Spinal cord (tissue), 9 donors: ENCODE measurements at regions not wholly inside any gene's neighbourhood (a gene's known extent, or its start where the extent isn't known, plus 50 kb on each side); places are given as distances from the start of the nearest gene placed in this dataset.

ENCODE experiments used
- DNase-seq, 6 donors: peaks; one replicate each; pipeline versions ENCODE4 v3.0.0 to v3.0.0-alpha.2; 2013 to 2015; ENCODE audit warnings: low spot score in 6 of 6, low read depth in 4 of 6
- H3K27ac ChIP-seq: one replicate; pipeline ENCODE4 v1.5.1; 2013; ENCODE audit warnings: low read depth, low read length, control low read depth
- H3K27me3 ChIP-seq: one replicate; pipeline ENCODE4 v1.6.1; 2013; ENCODE audit warnings: low read length; ENCODE audit not compliant: control insufficient read depth, insufficient read depth
- H3K36me3 ChIP-seq: one replicate; pipeline ENCODE4 v1.6.1; 2013; ENCODE audit warnings: low read length; ENCODE audit not compliant: control insufficient read depth, insufficient read depth
- H3K4me1 ChIP-seq: one replicate; pipeline ENCODE4 v1.6.1; 2013; ENCODE audit warnings: low read length; ENCODE audit not compliant: control insufficient read depth, insufficient read depth
- H3K4me3 ChIP-seq: one replicate; pipeline ENCODE4 v1.5.1; 2013; ENCODE audit warnings: low read depth, low read length, control low read depth
- H3K9me3 ChIP-seq: one replicate; pipeline ENCODE4 v1.6.1; 2013; ENCODE audit warnings: low read length; ENCODE audit not compliant: control insufficient read depth, insufficient read depth
- WGBS: methylation state at CpG from one replicate; pipeline ENCODE4 v1.1.5; 2013; ENCODE audit warnings: missing lambda C conversion rate; ENCODE audit not compliant: insufficient coverage; 5-methylcytosine and 5-hydroxymethylcytosine counted together
- donor health status: healthy.

GRCh38 chr3:25226747-25227146 lies 201.3 kb upstream of the RARB start:
- Histone ChIP-seq H3K27ac (no peak overlapping the region), H3K36me3 (no peaks in the 10 kb centered on the region), H3K4me1 (no peaks in the 10 kb centered on the region), H3K27me3 (no peaks in the 10 kb centered on the region), H3K9me3 (no peaks in the 10 kb centered on the region), H3K4me3 (no peak overlapping the region)
- WGBS, result no CpG with 5 or more reads among the region's 1 CpG
- DNase-seq, result no peak

DNA sequence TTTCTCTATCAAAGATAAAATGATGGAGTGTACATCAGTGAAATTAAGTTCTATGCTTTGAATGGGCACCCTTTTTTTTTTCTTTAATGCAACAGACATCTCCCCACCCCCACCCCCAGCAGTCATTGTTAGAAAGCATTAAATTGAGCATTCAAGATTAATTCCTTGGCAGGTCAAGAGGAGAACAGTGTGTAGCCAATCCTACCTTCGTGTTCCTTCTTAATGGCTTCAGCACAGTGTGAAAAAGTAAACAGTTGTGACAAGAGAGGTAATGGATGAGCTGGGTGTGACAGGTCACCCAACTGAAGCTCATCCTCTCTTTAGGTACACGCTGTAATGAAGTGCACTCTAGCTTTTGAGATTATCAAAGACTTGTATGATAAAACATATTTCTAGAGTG lies 198.5 kb upstream of the RARB start:
- Histone ChIP-seq H3K9me3 (no peaks in the 10 kb centered on the region), H3K27ac (no peak overlapping the region), H3K27me3 (no peaks in the 10 kb centered on the region), H3K4me1 (no peaks in the 10 kb centered on the region), H3K4me3 (no peak overlapping the region), H3K36me3 (no peaks in the 10 kb centered on the region)
- DNase-seq, result no peak
- WGBS, result no CpG with 5 or more reads among the region's 2 CpGs

- H3K36me3 ChIP-seq, result no peaks in the 10 kb centered on the region
- no peak overlapping the region for H3K4me3 ChIP-seq
- no peaks in the 10 kb centered on the region for H3K4me1 ChIP-seq
- no CpG with 5 or more reads among the region's 1 CpG for WGBS
- no peak overlapping the region for H3K27ac ChIP-seq
- H3K27me3 ChIP-seq, result no peaks in the 10 kb centered on the region
- DNase-seq, result no peak
- H3K9me3 ChIP-seq, result no peaks in the 10 kb centered on the region
Observed at GRCh38 chr3:25235031-25235430, 193.0 kb upstream of the RARB start.

DNA sequence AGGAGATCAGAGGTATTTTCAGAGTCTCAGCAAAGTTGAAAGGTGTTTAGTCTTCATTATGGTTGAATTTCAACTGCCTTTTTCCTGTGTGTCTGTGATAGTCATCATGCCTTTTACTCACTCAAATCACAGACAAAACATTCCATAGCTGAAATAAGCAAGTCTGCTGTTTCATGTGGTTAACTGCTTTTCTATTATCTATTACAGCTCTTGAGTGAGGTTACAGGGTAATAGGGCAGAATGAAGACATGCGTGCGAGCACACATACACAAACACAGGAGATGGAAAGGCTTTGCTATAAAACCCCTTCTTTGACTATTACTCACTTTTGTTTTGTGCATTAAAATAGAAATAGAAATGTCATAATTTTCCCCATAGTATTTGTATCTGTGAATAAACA lies 192.6 kb upstream of the RARB start:
- no peaks in the 10 kb centered on the region for H3K36me3 ChIP-seq
- H3K4me1 ChIP-seq, result no peaks in the 10 kb centered on the region
- no peak for DNase-seq
- H3K4me3 ChIP-seq, result no peak overlapping the region
- no peaks in the 10 kb centered on the region for H3K27me3 ChIP-seq
- no CpG with 5 or more reads among the region's 2 CpGs for WGBS
- no peak overlapping the region for H3K27ac ChIP-seq
- no peaks in the 10 kb centered on the region for H3K9me3 ChIP-seq

DNA sequence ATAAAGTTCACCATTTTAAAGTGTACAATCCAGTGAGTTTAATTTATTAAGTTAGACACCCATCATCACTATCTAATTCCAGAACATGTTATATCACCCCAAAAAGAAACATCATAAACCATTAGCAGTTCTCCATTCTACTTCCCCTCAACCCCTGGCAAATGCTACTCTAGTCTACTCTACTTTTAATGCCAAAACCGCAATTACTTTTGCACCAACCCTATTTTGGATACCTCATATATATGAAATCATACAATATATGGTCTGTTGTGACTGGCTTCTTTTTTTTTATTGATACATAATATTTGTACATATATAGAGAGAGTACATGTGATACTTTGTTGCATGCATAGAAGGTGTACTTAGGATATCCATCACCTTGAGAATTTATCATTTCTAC lies 190.5 kb upstream of the RARB start:
- WGBS, result no CpG with 5 or more reads among the region's 1 CpG
- no peak overlapping the region for H3K4me3 ChIP-seq
- H3K4me1 ChIP-seq, result no peaks in the 10 kb centered on the region
- no peak overlapping the region for H3K27ac ChIP-seq
- no peak for DNase-seq
- no peaks in the 10 kb centered on the region for H3K27me3 ChIP-seq
- no peaks in the 10 kb centered on the region for H3K9me3 ChIP-seq
- no peaks in the 10 kb centered on the region for H3K36me3 ChIP-seq

DNA sequence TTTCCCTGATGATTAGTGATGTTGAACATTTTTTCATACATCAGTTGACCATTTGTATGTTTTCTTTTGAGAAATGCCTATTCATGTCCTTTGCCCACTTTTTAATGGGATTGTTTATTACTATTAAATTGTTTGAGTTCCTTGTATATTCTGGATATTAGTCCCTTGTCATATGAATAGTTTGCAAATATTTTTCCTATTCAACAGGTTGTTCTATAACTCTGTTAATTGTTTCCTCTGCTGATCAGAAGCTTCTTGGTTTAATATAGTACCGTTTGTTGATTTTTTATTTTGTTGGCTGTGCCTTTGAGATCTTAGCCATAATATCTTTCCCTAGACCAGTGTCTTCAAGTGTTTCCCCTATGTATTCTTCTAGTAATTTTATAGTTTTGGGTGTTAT lies 189.0 kb upstream of the RARB start:
- H3K27ac ChIP-seq, result no peak overlapping the region
- no peaks in the 10 kb centered on the region for H3K27me3 ChIP-seq
- DNase-seq, result no peak
- WGBS, result no CpG with 5 or more reads among the region's 1 CpG
- no peaks in the 10 kb centered on the region for H3K9me3 ChIP-seq
- no peaks in the 10 kb centered on the region for H3K36me3 ChIP-seq
- no peaks in the 10 kb centered on the region for H3K4me1 ChIP-seq
- no peak overlapping the region for H3K4me3 ChIP-seq

- WGBS, result 66% methylated on average over 5 of the region's 5 CpGs
- H3K27ac ChIP-seq, result no peak overlapping the region
- H3K27me3 ChIP-seq, result no peaks in the 10 kb centered on the region
- H3K36me3 ChIP-seq, result no peaks in the 10 kb centered on the region
- no peaks in the 10 kb centered on the region for H3K4me1 ChIP-seq
- peaks cover 1% of the 10 kb centered on the region for H3K9me3 ChIP-seq
- DNase-seq, result no peak
- H3K4me3 ChIP-seq, result no peak overlapping the region
Observed at GRCh38 chr3:25246913-25247312, 181.2 kb upstream of the RARB start.

- no CpG with 5 or more reads among the region's 1 CpG for WGBS
- no peak overlapping the region for H3K27ac ChIP-seq
- DNase-seq, result no peak
- H3K4me1 ChIP-seq, result no peaks in the 10 kb centered on the region
- H3K36me3 ChIP-seq, result no peaks in the 10 kb centered on the region
- H3K4me3 ChIP-seq, result no peak overlapping the region
- H3K27me3 ChIP-seq, result no peaks in the 10 kb centered on the region
- peaks cover 1% of the 10 kb centered on the region for H3K9me3 ChIP-seq
Observed at GRCh38 chr3:25252291-25252690, 175.8 kb upstream of the RARB start.

DNA sequence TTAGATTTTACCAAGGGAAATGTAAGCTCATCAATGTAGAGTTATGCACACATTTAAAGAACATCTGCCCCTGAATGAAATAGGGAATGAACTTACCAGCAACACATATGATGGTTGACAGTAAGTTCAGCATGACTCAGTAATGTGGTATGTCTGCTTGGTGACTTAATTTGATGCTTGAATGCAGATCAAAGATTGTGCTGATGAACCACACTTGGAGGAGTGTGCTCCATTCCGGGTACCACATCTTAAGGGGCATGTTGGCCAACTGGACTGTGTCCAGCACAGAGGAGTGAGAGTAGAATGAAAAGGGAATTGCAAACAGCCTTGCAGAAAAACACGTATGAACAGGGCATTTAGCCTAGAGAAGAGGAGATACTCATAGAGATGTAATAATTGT lies 171.0 kb upstream of the RARB start:
- H3K4me1 ChIP-seq, result peaks cover 3% of the 10 kb centered on the region
- no peaks in the 10 kb centered on the region for H3K36me3 ChIP-seq
- no peak for DNase-seq
- H3K9me3 ChIP-seq, result no peaks in the 10 kb centered on the region
- WGBS, result 71% methylated on average over 2 of the region's 2 CpGs
- H3K27ac ChIP-seq, result no peak overlapping the region
- H3K27me3 ChIP-seq, result no peaks in the 10 kb centered on the region
- no peak overlapping the region for H3K4me3 ChIP-seq

DNA sequence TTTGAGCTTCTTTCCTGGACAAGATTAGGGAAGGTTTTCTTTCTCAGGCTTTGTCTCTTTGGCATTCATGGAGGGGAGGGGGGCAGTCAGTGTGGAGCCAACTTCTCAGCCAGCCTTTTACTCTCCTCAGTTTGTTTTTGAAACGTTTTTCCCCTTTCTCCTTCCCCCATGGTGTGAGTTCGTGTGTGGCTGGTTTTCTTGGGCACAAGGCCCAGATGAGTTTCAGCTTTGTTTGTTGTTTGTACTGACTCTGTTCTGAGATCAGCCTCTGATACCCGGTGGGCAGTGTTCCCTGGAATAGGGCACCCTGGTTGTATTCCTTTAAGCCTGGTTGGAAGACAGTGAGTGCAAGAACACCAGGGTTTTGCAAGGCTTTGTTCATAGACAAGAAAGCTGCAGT lies 168.2 kb upstream of the RARB start:
- no peaks in the 10 kb centered on the region for H3K36me3 ChIP-seq
- WGBS, result no CpG with 5 or more reads among the region's 3 CpGs
- H3K4me3 ChIP-seq, result no peak overlapping the region
- H3K4me1 ChIP-seq, result peaks cover 3% of the 10 kb centered on the region
- H3K27ac ChIP-seq, result no peak overlapping the region
- H3K9me3 ChIP-seq, result no peaks in the 10 kb centered on the region
- peak; percentile 33 to 90 (median 54) for DNase-seq
- no peaks in the 10 kb centered on the region for H3K27me3 ChIP-seq
